ENCODE measurements at regions not wholly inside any gene's neighbourhood (a gene's known extent, or its start where the extent isn't known, plus 50 kb on each side); places are given as distances from the start of the nearest gene placed in this dataset.

- no peaks in the 10 kb centered on the region for H3K4me1 ChIP-seq
- TF ChIP-seq, protein P1, sequence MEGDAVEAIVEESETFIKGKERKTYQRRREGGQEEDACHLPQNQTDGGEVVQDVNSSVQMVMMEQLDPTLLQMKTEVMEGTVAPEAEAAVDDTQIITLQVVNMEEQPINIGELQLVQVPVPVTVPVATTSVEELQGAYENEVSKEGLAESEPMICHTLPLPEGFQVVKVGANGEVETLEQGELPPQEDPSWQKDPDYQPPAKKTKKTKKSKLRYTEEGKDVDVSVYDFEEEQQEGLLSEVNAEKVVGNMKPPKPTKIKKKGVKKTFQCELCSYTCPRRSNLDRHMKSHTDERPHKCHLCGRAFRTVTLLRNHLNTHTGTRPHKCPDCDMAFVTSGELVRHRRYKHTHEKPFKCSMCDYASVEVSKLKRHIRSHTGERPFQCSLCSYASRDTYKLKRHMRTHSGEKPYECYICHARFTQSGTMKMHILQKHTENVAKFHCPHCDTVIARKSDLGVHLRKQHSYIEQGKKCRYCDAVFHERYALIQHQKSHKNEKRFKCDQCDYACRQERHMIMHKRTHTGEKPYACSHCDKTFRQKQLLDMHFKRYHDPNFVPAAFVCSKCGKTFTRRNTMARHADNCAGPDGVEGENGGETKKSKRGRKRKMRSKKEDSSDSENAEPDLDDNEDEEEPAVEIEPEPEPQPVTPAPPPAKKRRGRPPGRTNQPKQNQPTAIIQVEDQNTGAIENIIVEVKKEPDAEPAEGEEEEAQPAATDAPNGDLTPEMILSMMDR (IDR thresholded peaks at IDR 0.05 in 8 of 11, conservative IDR thresholded peaks at IDR 0.05 in 3 of 11), result no peak
- TF ChIP-seq POLR2AphosphoS5 (IDR thresholded peaks at IDR 0.05) (no peak), POLR2A (IDR thresholded peaks at IDR 0.05) (no peak)
- intact Hi-C loops (cut with DNase I; ENCODE audit: low total_unique reads), result no loop called here
- peaks cover 0 to 7% (median 0%) of the 10 kb centered on the region in 8 donors for H3K9me3 ChIP-seq
- no peaks in the 10 kb centered on the region for H3K36me3 ChIP-seq
- H3K27ac ChIP-seq, result peak overlapping the region in 1 of 8 donors; percentile 34
- WGBS, 5 donors, result 0 to 43% (median 0%) methylated on average over 3 of the region's 3 CpGs
- DNase-seq, result no peak
- no peak overlapping the region for H3K4me3 ChIP-seq
- no peaks in the 10 kb centered on the region for H3K27me3 ChIP-seq (replicated peaks in 1 of 7)
These were observed 375.2 kb downstream of the TUSC7 start for GRCh38 chr3:117084739-117085270.

GRCh38 chr3:117091676-117092075 is 382.1 kb downstream of the TUSC7 start:
- Histone ChIP-seq H3K27ac (no peak overlapping the region), H3K9me3 (peaks cover 0 to 7% (median 0%) of the 10 kb centered on the region in 8 donors), H3K27me3 (replicated peaks in 1 of 7) (no peaks in the 10 kb centered on the region), H3K4me3 (no peak overlapping the region), H3K4me1 (no peaks in the 10 kb centered on the region), H3K36me3 (no peaks in the 10 kb centered on the region)
- intact Hi-C loops (cut with DNase I; ENCODE audit: low total_unique reads), result no loop called here
- 34 to 65% (median 61%) methylated on average over 1 of the region's 1 CpG for WGBS, 5 donors
- TF ChIP-seq, protein P1 (IDR thresholded peaks at IDR 0.05 in 8 of 11, conservative IDR thresholded peaks at IDR 0.05 in 3 of 11), result no peak
- TF ChIP-seq POLR2A (IDR thresholded peaks at IDR 0.05) (no peak), POLR2AphosphoS5 (IDR thresholded peaks at IDR 0.05) (no peak)
- DNase-seq, result no peak

DNA sequence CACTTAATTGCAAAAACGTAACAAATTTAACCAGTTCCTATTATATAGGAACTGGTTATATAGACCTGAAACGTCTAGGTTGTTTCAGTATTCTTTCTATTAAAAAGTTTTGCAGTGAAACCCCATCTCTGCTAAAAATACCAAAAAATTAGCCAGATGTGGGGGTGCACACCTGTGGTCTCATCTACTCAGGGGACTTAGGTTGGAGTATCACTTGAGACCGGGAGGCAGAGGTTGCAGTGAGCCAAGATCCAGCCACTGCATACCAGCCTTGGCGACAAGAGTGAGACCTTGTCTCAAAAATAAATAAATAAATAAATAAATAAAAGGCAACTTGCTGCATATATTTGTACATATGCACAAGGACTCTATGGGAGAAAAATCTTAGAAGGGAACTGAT is 387.0 kb downstream of the TUSC7 start:
- Histone ChIP-seq H3K27ac (no peak overlapping the region), H3K4me1 (no peaks in the 10 kb centered on the region), H3K36me3 (no peaks in the 10 kb centered on the region), H3K27me3 (replicated peaks in 1 of 7) (no peaks in the 10 kb centered on the region), H3K9me3 (peaks cover 0 to 14% (median 0%) of the 10 kb centered on the region in 8 donors), H3K4me3 (no peak overlapping the region)
- no peak for DNase-seq
- TF ChIP-seq POLR2AphosphoS5 (IDR thresholded peaks at IDR 0.05) (no peak), POLR2A (IDR thresholded peaks at IDR 0.05) (no peak)
- TF ChIP-seq, protein P1 (IDR thresholded peaks at IDR 0.05 in 8 of 11, conservative IDR thresholded peaks at IDR 0.05 in 3 of 11), result no peak
- 76 to 90% (median 83%) methylated on average over 4 of the region's 4 CpGs for whole genome bisulfite sequencing, 5 donors
- intact Hi-C loops (cut with DNase I; ENCODE audit: low total_unique reads), result no loop called here

DNA sequence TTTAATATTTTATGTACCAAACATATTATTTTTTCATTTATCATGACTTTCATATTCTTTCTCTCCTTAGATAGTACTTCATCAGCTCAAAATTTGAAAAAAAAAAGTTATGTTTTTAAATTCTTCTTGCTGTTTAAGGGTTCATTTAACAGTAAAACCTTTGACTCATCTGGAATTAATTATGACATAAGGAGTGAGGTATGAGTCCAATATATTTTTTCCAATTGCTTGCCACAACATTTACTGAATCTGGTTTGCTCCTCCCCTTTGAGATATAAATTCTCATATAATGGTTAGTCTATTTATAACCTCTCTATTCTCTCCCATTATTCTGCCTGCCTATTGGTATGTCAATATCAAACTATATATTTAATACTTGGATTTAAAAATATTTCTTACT is 387.8 kb downstream of the TUSC7 start:
- TF ChIP-seq POLR2AphosphoS5 (IDR thresholded peaks at IDR 0.05), result no peak
- TF ChIP-seq, protein P1 (IDR thresholded peaks at IDR 0.05 in 8 of 11, conservative IDR thresholded peaks at IDR 0.05 in 3 of 11), result no peak
- TF ChIP-seq POLR2A (IDR thresholded peaks at IDR 0.05), result no peak
- peaks cover 0 to 14% (median 0%) of the 10 kb centered on the region in 8 donors for H3K9me3 ChIP-seq
- H3K4me1 ChIP-seq, result no peaks in the 10 kb centered on the region
- no peak for DNase-seq
- no peak overlapping the region for H3K4me3 ChIP-seq
- H3K36me3 ChIP-seq, result no peaks in the 10 kb centered on the region
- H3K27me3 ChIP-seq (replicated peaks in 1 of 7), result no peaks in the 10 kb centered on the region
- intact Hi-C loops (cut with DNase I; ENCODE audit: low total_unique reads), result no loop called here
- no peak overlapping the region for H3K27ac ChIP-seq

Data from spleen (tissue), 11 donors.